Right lobe of liver (tissue), 6 donors: ENCODE measurements at regions not wholly inside any gene's neighbourhood (a gene's known extent, or its start where the extent isn't known, plus 50 kb on each side); places are given as distances from the start of the nearest gene placed in this dataset.

Experiments
- ATAC-seq, 4 donors: fragments of 200-7000 bp; cut with Tn5 transposase; one replicate each; pipeline ENCODE4 v1.9.1; 2020; ENCODE audit warnings: mild to moderate bottlenecking in 4 of 4, moderate library complexity in 4 of 4
- DNase-seq, 3 donors: peaks; one replicate each; pipeline ENCODE4 v3.0.0-alpha.2; 2020
- H3K27ac ChIP-seq, 3 donors: fragments of 200-600 bp; one replicate each; pipeline ENCODE4 v1.8.0; 2022
- H3K27me3 ChIP-seq, 2 donors: fragments of 200-600 bp; one replicate each; pipeline ENCODE4 v1.8.0; 2022
- H3K36me3 ChIP-seq, 4 donors: fragments of 200-600 bp; sonication (generic) in 1 of 4; one replicate each; pipeline versions ENCODE4 v1.5.1 to v1.8.0; 2017 to 2022; ENCODE audit warnings: control low read depth in 1 of 4
- H3K4me1 ChIP-seq, 4 donors: fragments of 200-600 bp; sonication (generic) in 1 of 4; one replicate each; pipeline versions ENCODE4 v1.5.1 to v1.8.0; 2017 to 2022; ENCODE audit warnings: control low read depth in 1 of 4
- H3K4me3 ChIP-seq, 3 donors: fragments of 200-600 bp; one replicate each; pipeline ENCODE4 v1.8.0; 2022
- H3K9me3 ChIP-seq, 4 donors: fragments of 200-600 bp; sonication (generic) in 1 of 4; one replicate each; pipeline versions ENCODE4 v1.5.1 to v1.8.0; 2017 to 2022; ENCODE audit warnings: control low read depth in 1 of 4
- POLR2A ChIP-seq: fragments of 450-650 bp; IDR thresholded peaks from one replicate; pipeline ENCODE4 v1.6.1; 2017; ENCODE audit warnings: antibody characterized with exemption, mild to moderate bottlenecking
- WGBS: methylation state at CpG from one replicate; pipeline ENCODE4 v1.1.6; 2018; ENCODE audit warnings: low coverage, low lambda C conversion rate; ENCODE audit not compliant: insufficient coverage; ENCODE audit errors: missing lambda C conversion rate; 5-methylcytosine and 5-hydroxymethylcytosine counted together
- intact Hi-C, 2 donors: fragments of 100-400 bp; cut with DNase I; formaldehyde crosslinking; loops; one replicate each; pipeline versions ENCODE4 v1.11.2 to v1.14.1; 2022
- TF ChIP-seq, protein P1 (sequence below), 4 donors: fragments of 200-600 bp in 3 of 4; fragments of 450-650 bp in 1 of 4; IDR thresholded peaks; one replicate each; pipeline versions ENCODE4 v1.5.1 to v1.8.0; 2016 to 2022; ENCODE audit warnings: antibody characterized with exemption in 4 of 4, mild to moderate bottlenecking in 2 of 4
- donor health status: DM: no; HTN: yes; CAD: no.
- donor health status: DM: no; HTN: no; CAD: no.
- donor health status: DM: no; HTN: no; CAD: no.
- donor health status: DM: no; HTN: yes; CAD: no.
- donor health status: DM: no; HTN: yes; CAD: no.

DNA sequence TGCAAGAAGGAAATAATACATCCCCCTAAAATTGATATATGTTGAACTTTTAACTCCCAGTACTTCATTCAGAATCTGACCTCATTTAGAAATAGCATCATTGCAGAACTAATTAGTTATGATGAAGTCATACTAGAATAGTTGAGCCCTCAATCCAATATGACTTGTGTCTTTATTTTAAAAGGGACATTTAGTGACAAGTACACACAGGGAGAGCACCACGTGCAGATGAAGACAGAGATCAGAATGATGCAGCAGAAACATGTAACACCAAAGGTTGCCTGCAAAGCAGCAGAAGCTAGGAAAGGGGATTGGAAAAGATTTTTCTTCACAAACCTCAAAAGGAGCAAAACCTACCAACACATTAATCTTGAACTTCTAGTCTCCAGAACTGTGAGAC is 2602.5 kb downstream of the PCDH9 start:
- no peak for ATAC-seq
- Histone ChIP-seq H3K27me3 (no peaks in the 10 kb centered on the region), H3K9me3 (no peaks in the 10 kb centered on the region), H3K4me3 (no peak overlapping the region), H3K27ac (no peak overlapping the region), H3K36me3 (no peaks in the 10 kb centered on the region), H3K4me1 (no peaks in the 10 kb centered on the region)
- DNase-seq: no peak
- intact Hi-C loops: no loop called here
- no peak for TF ChIP-seq POLR2A
- TF ChIP-seq, protein P1, sequence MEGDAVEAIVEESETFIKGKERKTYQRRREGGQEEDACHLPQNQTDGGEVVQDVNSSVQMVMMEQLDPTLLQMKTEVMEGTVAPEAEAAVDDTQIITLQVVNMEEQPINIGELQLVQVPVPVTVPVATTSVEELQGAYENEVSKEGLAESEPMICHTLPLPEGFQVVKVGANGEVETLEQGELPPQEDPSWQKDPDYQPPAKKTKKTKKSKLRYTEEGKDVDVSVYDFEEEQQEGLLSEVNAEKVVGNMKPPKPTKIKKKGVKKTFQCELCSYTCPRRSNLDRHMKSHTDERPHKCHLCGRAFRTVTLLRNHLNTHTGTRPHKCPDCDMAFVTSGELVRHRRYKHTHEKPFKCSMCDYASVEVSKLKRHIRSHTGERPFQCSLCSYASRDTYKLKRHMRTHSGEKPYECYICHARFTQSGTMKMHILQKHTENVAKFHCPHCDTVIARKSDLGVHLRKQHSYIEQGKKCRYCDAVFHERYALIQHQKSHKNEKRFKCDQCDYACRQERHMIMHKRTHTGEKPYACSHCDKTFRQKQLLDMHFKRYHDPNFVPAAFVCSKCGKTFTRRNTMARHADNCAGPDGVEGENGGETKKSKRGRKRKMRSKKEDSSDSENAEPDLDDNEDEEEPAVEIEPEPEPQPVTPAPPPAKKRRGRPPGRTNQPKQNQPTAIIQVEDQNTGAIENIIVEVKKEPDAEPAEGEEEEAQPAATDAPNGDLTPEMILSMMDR (IDR thresholded peaks at IDR 0.05): no peak
- WGBS: 20% methylated on average over 1 of the region's 1 CpG

DNA sequence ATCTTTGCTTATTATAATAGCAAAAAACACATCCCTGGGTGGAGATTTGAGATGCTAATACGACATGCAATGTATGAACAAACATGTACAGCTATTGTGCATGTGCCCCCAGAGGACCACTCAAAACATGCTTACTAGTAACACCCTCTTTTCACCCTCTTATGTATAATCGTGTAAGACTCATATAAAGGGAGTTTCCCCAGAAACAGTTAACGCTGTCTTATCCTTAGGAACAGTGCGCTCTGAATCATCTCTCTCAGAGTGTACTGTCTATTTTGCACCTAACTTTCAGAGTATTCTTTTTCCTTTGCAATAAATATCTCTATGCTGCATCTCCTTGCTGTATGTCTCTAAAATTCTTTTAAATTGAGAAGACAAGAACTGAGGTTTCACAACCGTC is 2604.0 kb downstream of the PCDH9 start:
- no peaks in the 10 kb centered on the region for H3K27me3 ChIP-seq
- intact Hi-C loops: no loop called here
- no peak for DNase-seq
- no peaks in the 10 kb centered on the region for H3K36me3 ChIP-seq
- H3K4me3 ChIP-seq: no peak overlapping the region
- H3K27ac ChIP-seq: no peak overlapping the region
- H3K4me1 ChIP-seq: no peaks in the 10 kb centered on the region
- no peak for TF ChIP-seq POLR2A
- TF ChIP-seq, protein P1 (IDR thresholded peaks at IDR 0.05): no peak
- no peak for ATAC-seq
- WGBS: 65% methylated on average over 5 of the region's 5 CpGs
- no peaks in the 10 kb centered on the region for H3K9me3 ChIP-seq

DNA sequence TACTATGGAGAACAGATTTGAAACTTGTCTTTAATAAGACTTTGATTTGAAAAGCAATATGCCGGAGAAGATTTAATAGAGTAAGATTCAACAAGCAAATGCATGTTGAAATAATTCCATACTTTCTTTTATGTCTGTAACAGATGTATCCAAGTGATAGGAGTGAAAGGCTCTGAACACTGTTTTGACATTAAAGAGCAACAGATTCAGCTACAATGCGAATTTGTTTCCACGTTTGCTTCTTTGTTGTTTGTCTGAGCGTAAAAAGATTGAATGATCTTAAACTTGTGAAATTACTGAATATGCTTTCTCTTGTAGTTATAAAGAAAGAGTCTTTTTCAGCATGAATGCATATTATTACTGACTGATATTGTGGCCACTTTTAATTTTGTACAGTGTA is 2612.9 kb downstream of the PCDH9 start:
- no peak for ATAC-seq
- no peak for TF ChIP-seq POLR2A
- TF ChIP-seq, protein P1 (IDR thresholded peaks at IDR 0.05): no peak
- Histone ChIP-seq H3K9me3 (no peaks in the 10 kb centered on the region), H3K27ac (no peak overlapping the region), H3K4me3 (no peak overlapping the region), H3K4me1 (no peaks in the 10 kb centered on the region), H3K36me3 (no peaks in the 10 kb centered on the region), H3K27me3 (no peaks in the 10 kb centered on the region)
- 77% methylated on average over 4 of the region's 4 CpGs for WGBS
- intact Hi-C loops: no loop called here
- DNase-seq: no peak

DNA sequence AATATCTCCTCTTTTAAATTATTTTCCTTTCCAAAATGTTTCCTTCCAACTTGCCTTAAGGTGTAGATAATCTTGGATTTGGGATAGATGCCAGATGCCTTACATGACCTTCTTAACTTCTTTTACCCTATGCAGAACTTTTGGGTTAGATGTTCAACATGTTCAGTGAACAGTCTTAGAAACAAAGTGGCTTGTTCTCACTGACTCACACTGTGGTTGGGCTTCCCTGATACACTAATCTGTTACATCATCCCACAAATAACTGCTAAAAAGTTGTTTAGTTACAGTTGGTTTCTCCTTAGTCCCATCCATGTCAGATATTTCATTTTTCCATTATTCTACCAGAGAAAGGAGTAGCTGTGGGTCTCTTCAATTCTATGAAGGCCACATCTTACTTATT is 2638.2 kb downstream of the PCDH9 start:
- no peaks in the 10 kb centered on the region for H3K4me1 ChIP-seq
- H3K9me3 ChIP-seq: no peaks in the 10 kb centered on the region
- no peak for DNase-seq
- no peaks in the 10 kb centered on the region for H3K36me3 ChIP-seq
- no peak for ATAC-seq
- H3K4me3 ChIP-seq: no peak overlapping the region
- TF ChIP-seq POLR2A: no peak
- TF ChIP-seq, protein P1 (IDR thresholded peaks at IDR 0.05): no peak
- intact Hi-C loops: no loop called here
- no peak overlapping the region for H3K27ac ChIP-seq
- H3K27me3 ChIP-seq: no peaks in the 10 kb centered on the region

DNA sequence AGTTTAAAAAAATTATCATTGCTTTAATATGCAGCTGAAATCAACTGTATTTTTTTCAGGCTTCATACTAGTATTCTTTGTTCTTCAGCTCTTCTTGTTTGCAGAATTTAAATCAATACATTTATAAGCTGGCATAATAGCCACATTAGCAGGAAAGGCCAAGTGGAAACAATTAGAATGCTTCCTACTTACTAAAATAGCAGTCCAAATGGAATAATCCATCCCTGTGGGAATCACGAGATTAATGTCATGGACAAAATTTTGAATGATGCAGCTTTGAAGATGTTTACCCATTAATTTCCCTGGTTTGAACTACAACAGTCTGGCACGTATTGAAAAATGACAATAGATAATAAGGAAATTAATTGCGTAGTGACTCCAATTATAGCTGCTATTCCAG is 2650.8 kb downstream of the PCDH9 start:
- Histone ChIP-seq H3K36me3 (no peaks in the 10 kb centered on the region), H3K27ac (no peak overlapping the region), H3K4me1 (no peaks in the 10 kb centered on the region), H3K27me3 (no peaks in the 10 kb centered on the region), H3K4me3 (no peak overlapping the region), H3K9me3 (no peaks in the 10 kb centered on the region)
- intact Hi-C loops: no loop called here
- WGBS: 38% methylated on average over 3 of the region's 3 CpGs
- TF ChIP-seq, protein P1 (IDR thresholded peaks at IDR 0.05): no peak
- no peak for TF ChIP-seq POLR2A
- no peak for DNase-seq
- no peak for ATAC-seq
